Rectal smooth muscle tissue (tissue), 1 donor: ENCODE measurements at regions not wholly inside any gene's neighbourhood (a gene's known extent, or its start where the extent isn't known, plus 50 kb on each side); places are given as distances from the start of the nearest gene placed in this dataset.

Source experiments
- H3K27ac ChIP-seq: one replicate; pipeline ENCODE4 v1.7.0; 2013; ENCODE audit warnings: low read depth, low read length, inconsistent platforms
- H3K27me3 ChIP-seq: one replicate; pipeline ENCODE4 v1.7.0; 2013; ENCODE audit warnings: low read length; ENCODE audit not compliant: control insufficient read depth, insufficient read depth
- H3K36me3 ChIP-seq: one replicate; pipeline ENCODE4 v1.7.0; 2013; ENCODE audit warnings: low read length; ENCODE audit not compliant: control insufficient read depth, insufficient read depth
- H3K4me1 ChIP-seq: one replicate; pipeline ENCODE4 v1.7.0; 2013; ENCODE audit warnings: low read length; ENCODE audit not compliant: control insufficient read depth, insufficient read depth
- H3K4me3 ChIP-seq: one replicate; pipeline ENCODE4 v1.7.0; 2013; ENCODE audit warnings: low read length
- H3K9ac ChIP-seq: one replicate; pipeline ENCODE4 v1.7.0; 2013; ENCODE audit warnings: low read length

- Histone ChIP-seq H3K4me3 (no peak overlapping the region), H3K4me1 (no peaks in the 10 kb centered on the region), H3K9ac (no peak overlapping the region), H3K27me3 (no peaks in the 10 kb centered on the region), H3K36me3 (no peaks in the 10 kb centered on the region), H3K27ac (no peak overlapping the region)
These were observed 851.5 kb downstream of the PCDH18 start for GRCh38 chr4:136680761-136681160.

GRCh38 chr4:136680271-136680670 lies 852.0 kb downstream of the PCDH18 start:
- no peak overlapping the region for H3K4me3 ChIP-seq
- H3K27me3 ChIP-seq = no peaks in the 10 kb centered on the region
- no peaks in the 10 kb centered on the region for H3K36me3 ChIP-seq
- no peak overlapping the region for H3K9ac ChIP-seq
- H3K4me1 ChIP-seq = no peaks in the 10 kb centered on the region
- no peak overlapping the region for H3K27ac ChIP-seq

GRCh38 chr4:136670265-136670664 lies 862.0 kb downstream of the PCDH18 start:
- Histone ChIP-seq H3K9ac (no peak overlapping the region), H3K27ac (no peak overlapping the region), H3K4me3 (no peak overlapping the region), H3K36me3 (no peaks in the 10 kb centered on the region), H3K4me1 (no peaks in the 10 kb centered on the region), H3K27me3 (no peaks in the 10 kb centered on the region)

DNA sequence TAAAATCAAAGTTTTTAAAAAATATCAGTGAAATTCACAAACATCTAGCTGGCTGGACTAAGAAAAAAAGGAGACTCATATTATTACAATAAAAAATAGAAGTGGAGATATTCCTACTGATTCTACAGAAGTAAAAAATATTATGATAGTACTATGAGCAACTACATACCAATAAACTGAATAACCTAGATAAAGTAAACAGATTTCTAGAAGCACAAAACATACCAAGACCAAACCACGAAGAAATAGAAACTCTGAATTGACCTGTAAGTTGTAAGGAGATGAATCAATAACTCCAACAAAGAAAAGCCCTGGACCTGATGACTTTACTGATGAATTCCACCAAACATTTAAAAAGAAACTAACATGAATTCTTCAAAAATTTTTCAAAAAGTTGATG lies 867.3 kb downstream of the PCDH18 start:
- Histone ChIP-seq H3K4me1 (no peaks in the 10 kb centered on the region), H3K9ac (no peak overlapping the region), H3K27me3 (no peaks in the 10 kb centered on the region), H3K36me3 (no peaks in the 10 kb centered on the region), H3K4me3 (no peak overlapping the region), H3K27ac (no peak overlapping the region)

GRCh38 chr4:136662539-136662938 lies 869.8 kb downstream of the PCDH18 start:
- H3K9ac ChIP-seq = no peak overlapping the region
- no peaks in the 10 kb centered on the region for H3K36me3 ChIP-seq
- no peak overlapping the region for H3K27ac ChIP-seq
- no peaks in the 10 kb centered on the region for H3K4me1 ChIP-seq
- H3K27me3 ChIP-seq = no peaks in the 10 kb centered on the region
- H3K4me3 ChIP-seq = no peak overlapping the region

DNA sequence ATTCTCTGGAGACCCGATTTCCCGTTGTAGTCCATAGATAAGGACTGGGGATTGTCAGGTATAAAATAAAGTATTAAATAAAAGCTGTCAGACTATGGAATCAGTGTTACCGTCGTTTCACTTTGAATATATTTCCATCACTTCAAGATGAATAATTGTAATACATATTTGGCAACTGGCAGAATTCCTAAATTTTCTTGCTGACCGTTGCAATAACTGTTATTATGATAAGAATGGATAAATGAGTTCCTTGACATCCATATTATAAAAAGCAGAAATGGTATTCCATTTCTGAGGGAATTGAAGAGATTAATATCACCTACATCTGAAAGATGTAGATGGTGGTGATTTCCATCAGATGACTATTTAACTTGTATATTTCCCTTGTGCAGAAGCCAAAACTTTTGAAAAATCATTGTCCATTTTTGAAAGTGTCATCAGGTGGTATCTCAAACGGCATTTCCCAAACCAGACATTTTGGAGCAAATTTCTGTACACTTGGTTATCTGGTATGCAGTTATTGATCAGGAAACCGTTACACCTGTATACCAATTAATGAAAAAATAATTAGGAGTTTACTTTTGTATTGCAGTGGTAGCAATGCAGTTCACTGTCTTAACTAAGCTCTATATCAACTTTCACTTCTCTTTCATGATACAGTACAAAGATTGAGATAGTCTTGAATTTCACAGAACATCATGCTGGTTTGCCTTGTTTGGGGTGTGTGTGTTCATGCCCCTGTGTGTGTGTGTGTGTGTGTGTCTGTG lies 878.5 kb downstream of the PCDH18 start:
- Histone ChIP-seq H3K27ac (no peak overlapping the region), H3K4me1 (no peaks in the 10 kb centered on the region), H3K4me3 (no peak overlapping the region), H3K9ac (no peak overlapping the region), H3K36me3 (no peaks in the 10 kb centered on the region), H3K27me3 (no peaks in the 10 kb centered on the region)

GRCh38 chr4:136651932-136652331 lies 880.4 kb downstream of the PCDH18 start:
- H3K36me3 ChIP-seq = no peaks in the 10 kb centered on the region
- no peak overlapping the region for H3K9ac ChIP-seq
- no peak overlapping the region for H3K27ac ChIP-seq
- no peaks in the 10 kb centered on the region for H3K4me1 ChIP-seq
- no peaks in the 10 kb centered on the region for H3K27me3 ChIP-seq
- no peak overlapping the region for H3K4me3 ChIP-seq

GRCh38 chr4:136651278-136651667 lies 881.0 kb downstream of the PCDH18 start:
- Histone ChIP-seq H3K4me1 (no peaks in the 10 kb centered on the region), H3K36me3 (no peaks in the 10 kb centered on the region), H3K4me3 (no peak overlapping the region), H3K9ac (no peak overlapping the region), H3K27ac (no peak overlapping the region), H3K27me3 (no peaks in the 10 kb centered on the region)

GRCh38 chr4:136650541-136651277 lies 881.6 kb downstream of the PCDH18 start:
- no peaks in the 10 kb centered on the region for H3K27me3 ChIP-seq
- H3K27ac ChIP-seq = no peak overlapping the region
- H3K9ac ChIP-seq = no peak overlapping the region
- no peak overlapping the region for H3K4me3 ChIP-seq
- H3K36me3 ChIP-seq = no peaks in the 10 kb centered on the region
- H3K4me1 ChIP-seq = no peaks in the 10 kb centered on the region

- Histone ChIP-seq H3K36me3 (no peaks in the 10 kb centered on the region), H3K4me1 (no peaks in the 10 kb centered on the region), H3K9ac (no peak overlapping the region), H3K27me3 (no peaks in the 10 kb centered on the region), H3K27ac (no peak overlapping the region), H3K4me3 (no peak overlapping the region)
These were observed 888.0 kb downstream of the PCDH18 start for GRCh38 chr4:136644279-136644678.

DNA sequence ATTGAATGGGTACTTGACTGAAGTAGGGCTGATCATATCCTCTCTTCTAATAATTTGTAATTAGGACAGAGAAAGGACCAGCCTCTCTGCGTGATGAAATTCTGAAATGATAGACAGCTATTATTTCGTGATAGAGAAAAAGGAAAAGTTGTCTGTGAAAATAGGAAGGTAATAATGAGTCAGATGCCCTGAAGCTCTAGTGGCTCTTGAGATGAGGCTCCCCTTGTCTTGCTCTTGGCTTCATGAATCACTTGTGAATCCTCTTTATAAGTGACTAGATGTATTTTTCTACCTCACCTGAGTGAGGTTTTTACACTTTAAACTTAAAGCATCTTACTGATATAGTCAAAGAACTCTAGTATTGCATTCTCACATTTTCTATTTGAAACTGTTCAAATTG lies 888.9 kb downstream of the PCDH18 start:
- Histone ChIP-seq H3K27ac (no peak overlapping the region), H3K4me1 (no peaks in the 10 kb centered on the region), H3K4me3 (no peak overlapping the region), H3K9ac (no peak overlapping the region), H3K27me3 (no peaks in the 10 kb centered on the region), H3K36me3 (no peaks in the 10 kb centered on the region)

GRCh38 chr4:136637071-136637777 lies 895.1 kb downstream of the PCDH18 start:
- Histone ChIP-seq H3K27ac (no peak overlapping the region), H3K4me3 (no peak overlapping the region), H3K27me3 (no peaks in the 10 kb centered on the region), H3K36me3 (no peaks in the 10 kb centered on the region), H3K4me1 (no peaks in the 10 kb centered on the region), H3K9ac (no peak overlapping the region)
